GM18861 (cell line): ENCODE measurements at regions not wholly inside any gene's neighbourhood (a gene's known extent, or its start where the extent isn't known, plus 50 kb on each side); places are given as distances from the start of the nearest gene placed in this dataset.
A peak's percentile ranks its signal among the peaks of the same experiment; 100 is the strongest.

Source experiments
- ATAC-seq: cut with Tn5 transposase; IDR thresholded peaks from one replicate; pipeline ENCODE4 v1.9.1; 2021; ENCODE audit not compliant: unreplicated experiment

GRCh38 chr3:118425272-118425837 is 609.3 kb downstream of the IGSF11 start:
- no peak for ATAC-seq

GRCh38 chr3:118433825-118434224 is 600.8 kb downstream of the IGSF11 start:
- no peak for ATAC-seq

- ATAC-seq: no peak
Measured at GRCh38 chr3:118435851-118436350, 598.7 kb downstream of the IGSF11 start.

- no peak for ATAC-seq
Measured at GRCh38 chr3:118436697-118437262, 597.9 kb downstream of the IGSF11 start.

DNA sequence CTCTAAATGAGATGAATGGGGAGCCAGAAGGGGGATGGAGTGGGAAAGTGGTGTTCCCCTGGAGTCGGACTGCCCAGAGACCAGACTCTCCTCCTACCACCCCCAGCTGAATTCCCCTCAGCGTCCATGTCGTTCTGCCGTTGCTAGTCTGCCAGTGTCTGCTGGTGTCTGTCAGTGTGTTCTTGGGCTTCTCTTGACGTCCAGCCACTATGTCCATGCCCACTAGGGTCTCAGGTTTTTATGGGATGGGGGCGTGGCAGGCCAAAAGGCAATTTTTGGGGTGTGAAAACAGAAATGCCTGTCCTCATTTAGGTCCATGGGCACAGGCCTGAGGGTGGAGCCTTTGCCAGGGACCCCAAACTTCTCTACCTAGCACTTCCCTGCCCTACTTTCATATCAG is 589.6 kb downstream of the IGSF11 start:
- ATAC-seq: no peak

DNA sequence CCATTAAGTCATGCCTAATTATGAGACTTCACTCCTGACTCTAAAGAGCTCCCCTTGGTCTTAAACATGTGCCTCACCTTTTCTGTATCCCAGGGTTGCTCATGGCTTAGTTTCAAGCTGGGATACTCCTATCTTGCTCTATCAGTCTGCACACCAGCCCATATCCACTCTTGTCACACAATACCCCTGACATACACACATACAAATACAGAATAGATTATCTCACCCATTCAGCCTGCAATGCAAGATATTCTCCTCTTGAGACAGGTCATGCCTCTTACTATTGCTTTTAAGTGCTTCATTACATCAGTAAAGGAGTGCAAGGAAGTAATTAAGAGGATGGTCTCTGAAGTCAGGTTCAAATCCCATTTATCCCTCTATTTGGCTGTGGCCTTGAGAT is 587.3 kb downstream of the IGSF11 start:
- no peak for ATAC-seq

DNA sequence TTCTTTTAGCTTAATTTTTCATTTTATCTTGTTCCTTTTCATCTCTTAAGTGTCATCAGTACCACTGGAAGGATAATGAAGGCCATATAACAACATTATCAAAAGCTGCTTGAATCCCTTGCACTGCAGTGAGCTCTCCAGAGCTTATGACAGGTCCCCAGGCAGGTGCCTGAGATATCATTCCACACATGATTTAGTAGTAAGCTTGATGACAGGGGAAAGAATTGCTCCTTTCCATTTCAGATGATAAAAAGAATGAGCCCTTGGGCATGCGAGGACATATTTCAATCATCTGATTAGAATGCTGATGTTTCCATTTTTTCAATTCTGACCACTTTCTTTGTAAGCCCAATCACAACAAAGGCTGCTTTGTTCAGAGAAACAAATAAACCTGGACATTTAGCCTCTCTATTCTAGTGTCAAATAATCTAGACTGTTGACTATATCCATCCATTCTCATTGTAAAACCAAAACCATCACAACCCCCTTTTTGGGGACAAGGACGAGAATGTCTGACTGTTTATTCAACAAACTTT is 567.8 kb downstream of the IGSF11 start:
- ATAC-seq: no peak

DNA sequence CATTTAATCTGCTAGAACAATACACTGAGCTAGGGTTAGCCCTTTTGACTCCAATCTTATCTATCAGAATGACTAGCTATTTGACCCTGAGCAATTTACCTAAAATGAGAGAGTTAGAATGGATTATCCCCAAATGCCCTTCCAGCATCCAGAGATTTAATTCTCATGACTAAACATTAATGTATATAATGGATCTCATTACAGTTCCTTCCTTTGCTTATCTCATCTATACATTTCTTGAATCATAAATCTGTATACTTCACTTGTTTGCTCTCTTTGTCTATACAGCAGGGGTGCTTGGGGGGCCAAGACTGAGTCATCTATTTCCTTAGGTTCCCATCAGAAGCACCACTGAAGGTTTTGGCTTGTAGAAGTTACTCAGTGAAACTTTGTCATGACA is 565.8 kb downstream of the IGSF11 start:
- ATAC-seq: no peak

DNA sequence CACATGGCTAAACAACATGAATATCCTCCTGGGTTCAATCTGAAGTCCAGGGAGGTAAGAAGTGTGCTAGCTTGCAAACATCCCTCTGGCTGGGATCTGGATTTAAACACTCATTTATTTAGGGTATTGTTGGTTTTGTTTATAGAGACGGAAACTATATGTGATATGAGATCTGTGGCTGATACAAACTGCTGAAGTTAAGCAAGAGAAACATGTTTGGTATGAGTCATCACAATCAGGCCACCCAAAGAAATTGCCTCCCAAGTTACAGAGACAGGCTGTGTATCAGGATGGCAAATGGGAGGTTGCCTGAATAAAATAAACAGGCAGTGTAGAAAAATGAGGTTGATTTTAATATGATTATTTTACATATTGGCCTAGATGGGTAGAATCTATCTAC is 562.1 kb downstream of the IGSF11 start:
- ATAC-seq: peak; percentile 36

GRCh38 chr3:118473343-118473742 is 561.3 kb downstream of the IGSF11 start:
- no peak for ATAC-seq

DNA sequence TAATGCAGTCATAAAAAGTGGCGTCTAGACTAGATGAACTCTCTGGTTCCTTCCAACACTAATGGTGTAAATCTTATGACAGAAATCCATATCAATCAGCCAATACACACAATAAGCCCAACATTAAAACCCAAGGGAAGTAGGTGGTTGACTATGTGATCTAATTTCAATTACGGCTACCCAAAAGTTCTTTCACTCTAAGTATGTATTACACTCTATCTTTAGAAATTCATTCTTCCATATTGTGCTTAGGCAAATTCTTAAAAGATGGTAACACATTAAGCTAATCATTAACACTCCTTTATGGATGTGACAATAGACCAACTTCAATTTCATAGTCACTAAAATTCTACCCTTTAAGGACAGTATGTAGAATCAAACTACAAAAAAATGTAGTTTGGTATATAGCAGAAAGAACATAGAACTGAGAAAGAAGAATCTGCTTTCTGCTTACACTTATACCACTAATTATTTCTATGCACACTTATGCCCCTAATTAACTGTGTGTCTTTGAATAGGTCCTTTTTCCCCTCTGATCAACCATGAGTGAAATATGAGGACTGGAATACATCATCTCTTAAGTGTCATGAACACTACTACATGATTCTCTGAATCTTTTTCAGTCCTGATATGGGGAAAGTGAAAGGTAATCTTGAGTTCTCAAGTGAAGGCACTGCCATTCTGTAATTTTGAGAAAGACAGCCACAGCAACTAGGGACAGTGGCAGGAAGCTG is 557.6 kb downstream of the IGSF11 start:
- ATAC-seq: peak; percentile 37

GRCh38 chr3:118477768-118478167 is 556.9 kb downstream of the IGSF11 start:
- ATAC-seq: no peak

DNA sequence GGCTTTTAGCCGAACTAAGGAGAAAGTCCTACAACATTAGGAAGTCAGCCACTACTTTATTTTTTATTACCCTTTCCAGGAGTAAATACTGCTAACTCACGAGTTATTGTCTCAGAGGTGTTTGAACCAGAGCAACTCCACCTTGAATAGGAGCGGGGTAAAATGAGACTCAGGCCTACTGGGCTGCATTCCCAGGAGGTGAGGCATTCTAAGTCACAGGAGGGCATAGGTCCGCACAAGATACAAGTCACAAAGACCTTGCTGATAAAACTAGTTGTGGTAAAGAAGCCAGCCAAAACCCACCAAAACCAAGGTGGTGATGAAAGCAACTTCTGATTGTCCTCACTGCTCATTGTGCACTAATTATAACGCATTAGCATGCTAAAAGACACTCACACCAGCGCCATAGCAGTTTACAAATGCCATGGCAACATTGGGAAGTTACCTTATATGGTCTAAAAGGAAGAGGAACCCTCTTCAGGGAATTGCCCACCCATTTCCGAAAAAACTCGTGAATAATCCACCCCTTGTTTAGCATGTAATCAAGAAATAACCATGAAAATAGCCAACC is 555.9 kb downstream of the IGSF11 start:
- no peak for ATAC-seq

DNA sequence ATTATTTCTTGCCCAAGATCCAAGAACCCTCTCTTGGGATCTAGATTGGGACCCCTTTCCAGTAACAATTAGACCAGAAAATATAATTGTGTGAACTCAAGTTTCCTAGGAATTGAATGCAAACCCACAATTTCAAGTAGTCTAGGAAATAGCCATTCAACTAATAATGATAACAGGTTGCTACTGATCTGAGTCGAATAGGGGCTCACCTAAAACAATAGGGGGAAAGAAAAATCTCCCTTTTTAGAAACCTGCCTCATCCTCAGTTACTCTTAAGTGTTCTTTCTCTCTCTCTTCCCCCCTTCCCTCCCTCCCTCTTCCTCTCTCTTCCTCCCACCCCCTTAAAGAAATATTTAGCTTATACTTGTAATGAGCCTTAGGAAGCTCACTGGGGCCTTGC is 555.3 kb downstream of the IGSF11 start:
- ATAC-seq: no peak

DNA sequence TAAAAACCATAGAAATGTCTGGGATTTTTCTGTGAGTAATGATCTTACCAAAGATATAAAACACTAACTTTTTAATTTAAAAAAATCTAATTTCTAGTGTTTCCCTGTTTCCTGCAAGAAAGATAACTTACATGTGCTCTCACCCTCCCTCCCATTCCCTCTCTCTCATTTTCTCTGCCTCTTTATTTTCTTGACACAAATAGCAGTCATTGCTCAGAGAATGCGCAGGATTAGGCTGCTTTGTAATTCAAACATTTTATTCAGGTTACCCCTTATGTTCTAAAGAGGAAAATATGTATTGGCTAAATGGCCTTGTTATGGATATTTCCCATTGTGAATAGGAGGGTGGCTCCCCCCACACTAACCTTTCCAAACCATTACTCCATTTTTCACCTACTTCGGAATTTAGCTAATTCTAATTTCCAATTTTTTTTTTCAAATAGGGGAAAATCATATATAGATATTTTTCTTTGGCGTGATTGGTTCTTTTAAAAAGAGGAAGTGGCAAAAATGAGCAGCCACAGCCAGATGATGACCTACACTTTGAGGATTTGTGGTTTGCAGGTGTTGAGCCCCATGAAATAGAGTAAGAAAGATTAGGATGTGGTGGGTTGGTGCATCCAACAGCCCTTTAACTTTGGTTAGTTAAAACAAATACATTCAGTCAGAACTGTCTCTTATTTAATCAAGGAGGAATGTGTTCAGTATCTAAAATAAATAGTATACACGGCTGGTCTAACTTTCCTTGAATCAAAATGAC is 554.4 kb downstream of the IGSF11 start:
- no peak for ATAC-seq

- no peak for ATAC-seq
Measured at GRCh38 chr3:118485693-118486092, 549.0 kb downstream of the IGSF11 start.

DNA sequence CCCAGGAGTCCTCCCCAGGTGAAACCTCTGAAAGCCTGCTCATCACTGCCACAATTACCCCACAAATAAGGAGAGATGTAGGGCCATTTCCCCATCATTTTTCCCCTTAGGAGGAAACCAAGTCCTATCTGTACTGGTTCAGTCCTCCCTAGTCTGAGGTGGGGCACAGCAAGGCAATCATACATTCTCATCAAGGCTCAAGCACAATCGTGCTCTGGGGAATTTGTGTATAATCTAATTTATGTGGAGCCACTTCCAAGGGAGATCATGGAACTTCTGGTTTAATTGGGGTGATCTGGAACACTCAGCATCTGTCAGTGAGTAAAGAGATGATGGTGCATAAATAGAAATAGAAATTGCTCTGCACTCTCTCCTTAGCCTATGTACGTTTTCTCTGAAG is 546.9 kb downstream of the IGSF11 start:
- no peak for ATAC-seq

- no peak for ATAC-seq
Measured at GRCh38 chr3:118488732-118489131, 545.9 kb downstream of the IGSF11 start.

- no peak for ATAC-seq
Measured at GRCh38 chr3:118495206-118495605, 539.4 kb downstream of the IGSF11 start.

GRCh38 chr3:118497274-118497673 is 537.4 kb downstream of the IGSF11 start:
- no peak for ATAC-seq

- ATAC-seq: no peak
Measured at GRCh38 chr3:118501152-118501551, 533.5 kb downstream of the IGSF11 start.
